HCT116 (cell line): ENCODE measurements at regions not wholly inside any gene's neighbourhood (a gene's known extent, or its start where the extent isn't known, plus 50 kb on each side); places are given as distances from the start of the nearest gene placed in this dataset.

Experiments
- ATAC-seq: fragments of 200-7000 bp; cut with Tn5 transposase; 2 replicates; pipeline ENCODE4 v1.9.1; 2020; ENCODE audit warnings: mild to moderate bottlenecking, moderate library complexity
- BruUV-seq: library from RNA; stranded (reverse); fragments of 400-500 nt; replicated peaks from 2 replicates; lab custom pipeline; 2021; lab: Mats Ljungman, UMichigan
- CTCF ChIA-PET: fragments of 300-600 bp; sonication (Branson Sonifier 250); formaldehyde crosslinking; loops from one replicate; lab custom pipeline; 2021; ENCODE audit warnings: antibody characterized with exemption; lab: Charles Lee
- POLR2A ChIA-PET: fragments of 300-600, 350-600 bp; sonication (Branson Sonifier 250); formaldehyde crosslinking; loops from one replicate; lab custom pipeline; 2021; ENCODE audit warnings: antibody characterized with exemption; lab: Charles Lee
- RAD21 ChIA-PET, 2 experiments: fragments of 300-600 bp; sonication (Branson Sonifier 250); formaldehyde crosslinking; loops; one replicate each; lab custom pipeline; 2023; ENCODE audit warnings: low total read pairs in 2 of 2; ENCODE audit not compliant: uncharacterized antibody in 2 of 2, unreplicated experiment in 2 of 2, low non-redundant PET in 1 of 2; lab: Charles Lee
- DNase-seq: peaks from one replicate; pipeline ENCODE4 v3.0.0-alpha.2; 2010; ENCODE audit warnings: low read depth, low spot score
- H2AFZ ChIP-seq: fragments of 200-600 bp; shearing (Covaris generic), sonication (generic); 2 replicates; pipeline ENCODE4 v1.6.1; 2017; ENCODE audit warnings: low read depth, mixed run types, mixed read lengths, antibody characterized with exemption, low read length; ENCODE audit not compliant: poor library complexity, severe bottlenecking
- H3K27ac ChIP-seq: 2 replicates; pipeline ENCODE4 v1.5.1; 2012; ENCODE audit warnings: low read depth, low read length
- H3K27me3 ChIP-seq: fragments of 200-600 bp; sonication (generic); 2 replicates; pipeline ENCODE4 v1.6.1; 2016; ENCODE audit warnings: mixed run types, low read length, mixed read lengths; ENCODE audit not compliant: insufficient read depth
- H3K36me3 ChIP-seq, 2 experiments: fragments of 200-500 bp in 1 of 2; fragments of 200-600 bp in 1 of 2; sonication (Bioruptor generic) in 1 of 2; sonication (generic) in 1 of 2; 2 replicates each; pipeline versions ENCODE4 v1.5.1 to v1.6.1; 2014 to 2016; ENCODE audit warnings: low read length in 2 of 2, inconsistent platforms in 1 of 2, mixed read lengths in 1 of 2, mixed run types in 1 of 2; ENCODE audit not compliant: insufficient read depth in 2 of 2, control insufficient read depth in 1 of 2
- H3K4me1 ChIP-seq, 2 experiments: fragments of 200-600 bp in 1 of 2; sonication (generic) in 1 of 2; 2 replicates each; pipeline versions ENCODE4 v1.5.1 to v1.6.1; 2012 to 2017; ENCODE audit warnings: low read length in 2 of 2, inconsistent platforms in 1 of 2, mild to moderate bottlenecking in 1 of 2, mixed read lengths in 1 of 2, mixed run types in 1 of 2, moderate library complexity in 1 of 2; ENCODE audit not compliant: insufficient read depth in 2 of 2, control insufficient read depth in 1 of 2
- H3K4me2 ChIP-seq: fragments of 200-600 bp; sonication (generic); 2 replicates; pipeline ENCODE4 v1.6.1; 2017; ENCODE audit warnings: mixed run types, low read length, mixed read lengths
- H3K4me3 ChIP-seq, 2 experiments: fragments of 200-600 bp in 1 of 2; sonication (generic) in 1 of 2; replicated peaks in 1 of 2; 2 replicates each; pipeline ENCODE4 v1.5.1; 2011 to 2016; ENCODE audit warnings: low read length in 2 of 2, control low read depth in 1 of 2, low read depth in 1 of 2, mild to moderate bottlenecking in 1 of 2, mixed read lengths in 1 of 2, mixed run types in 1 of 2
- H3K79me2 ChIP-seq: fragments of 200-600 bp; sonication (generic); 2 replicates; pipeline ENCODE4 v1.6.1; 2017; ENCODE audit warnings: mild to moderate bottlenecking, mixed run types, low read length, moderate library complexity, mixed read lengths; ENCODE audit not compliant: insufficient read depth
- H3K9ac ChIP-seq: fragments of 200-600 bp; sonication (generic); 2 replicates; pipeline ENCODE4 v1.6.1; 2016; ENCODE audit warnings: low read length, mixed read lengths
- H3K9me2 ChIP-seq: fragments of 200-600 bp; sonication (generic), shearing (Covaris generic); 2 replicates; pipeline ENCODE4 v1.6.1; 2017; ENCODE audit warnings: mixed run types, mild to moderate bottlenecking, moderate library complexity; ENCODE audit not compliant: insufficient read depth
- H3K9me3 ChIP-seq, 2 experiments: fragments of 200-500 bp in 1 of 2; fragments of 200-600 bp in 1 of 2; sonication (Bioruptor generic) in 1 of 2; sonication (generic) in 1 of 2; 2 replicates each; pipeline ENCODE4 v1.6.1; 2014 to 2017; ENCODE audit warnings: low read length in 2 of 2, mixed read lengths in 2 of 2, inconsistent platforms in 1 of 2, low read depth in 1 of 2, mild to moderate bottlenecking in 1 of 2, mixed run types in 1 of 2, moderate library complexity in 1 of 2; ENCODE audit not compliant: control insufficient read depth in 1 of 2, insufficient read depth in 1 of 2
- H4K20me1 ChIP-seq: fragments of 200-600 bp; sonication (generic), shearing (Covaris generic); 2 replicates; pipeline ENCODE4 v1.6.1; 2017; ENCODE audit warnings: mixed run types, mild to moderate bottlenecking, moderate library complexity; ENCODE audit not compliant: insufficient read depth
- CEBPB ChIP-seq: IDR thresholded peaks from 2 replicates; pipeline ENCODE4 v1.6.1; 2012; ENCODE audit warnings: low read depth
- CTCF ChIP-seq, 3 experiments: fragments of 200-600 bp in 1 of 3; sonication (generic) in 1 of 3; IDR thresholded peaks in 2 of 3; conservative IDR thresholded peaks in 1 of 3; 2 replicates each; pipeline ENCODE4 v1.5.1; 2012 to 2017; ENCODE audit warnings: low read depth in 2 of 3, low read length in 2 of 3, antibody characterized with exemption in 1 of 3, borderline replicate concordance in 1 of 3, control low read depth in 1 of 3, mild to moderate bottlenecking in 1 of 3, mixed read lengths in 1 of 3, mixed run types in 1 of 3, moderate library complexity in 1 of 3; ENCODE audit not compliant: insufficient read depth in 1 of 3
- EGR1 ChIP-seq: IDR thresholded peaks from 2 replicates; pipeline ENCODE4 v1.6.1; 2012; ENCODE audit warnings: low read depth
- ELF1 ChIP-seq: IDR thresholded peaks from 2 replicates; pipeline ENCODE4 v1.6.1; 2012; ENCODE audit warnings: low read depth, borderline replicate concordance
- EZH2 ChIP-seq: fragments of 200-600 bp; sonication (generic); IDR thresholded peaks from 2 replicates; pipeline ENCODE4 v1.6.1; 2017; ENCODE audit warnings: antibody characterized with exemption, mixed run types
- FOSL1 ChIP-seq: IDR thresholded peaks from 2 replicates; pipeline ENCODE4 v1.6.1; 2012; ENCODE audit warnings: low read depth
- JUND ChIP-seq: IDR thresholded peaks from 2 replicates; pipeline ENCODE4 v1.6.1; 2012
- POLR2A ChIP-seq: IDR thresholded peaks from 2 replicates; pipeline ENCODE4 v1.7.0; 2011; ENCODE audit warnings: borderline replicate concordance; ENCODE audit not compliant: insufficient read depth, insufficient read length; ENCODE audit errors: extremely low read depth
- POLR2AphosphoS5 ChIP-seq: IDR thresholded peaks from 2 replicates; pipeline ENCODE4 v1.6.1; 2011; ENCODE audit warnings: mild to moderate bottlenecking, low read depth, low read length, moderate library complexity
- RAD21 ChIP-seq: IDR thresholded peaks from 2 replicates; pipeline ENCODE4 v1.6.1; 2012; ENCODE audit warnings: low read depth, mild to moderate bottlenecking
- REST ChIP-seq: IDR thresholded peaks from 2 replicates; pipeline ENCODE4 v1.6.1; 2012; ENCODE audit warnings: low read depth
- SIN3A ChIP-seq: IDR thresholded peaks from 2 replicates; pipeline ENCODE4 v1.6.1; 2012; ENCODE audit warnings: low read depth
- SRF ChIP-seq: IDR thresholded peaks from 2 replicates; pipeline ENCODE4 v1.6.1; 2012; ENCODE audit warnings: low read depth
- TCF7L2 ChIP-seq: IDR thresholded peaks from 2 replicates; pipeline ENCODE4 v1.7.0; 2011; ENCODE audit warnings: borderline replicate concordance, inconsistent platforms; ENCODE audit not compliant: insufficient read depth, insufficient read length; ENCODE audit errors: extremely low read depth
- ZBTB33 ChIP-seq: IDR thresholded peaks from 2 replicates; pipeline ENCODE4 v1.6.1; 2011; ENCODE audit warnings: mild to moderate bottlenecking, low read length, moderate library complexity; ENCODE audit not compliant: insufficient replicate concordance; ENCODE audit errors: extremely low read depth
- ZNF274 ChIP-seq: fragments of 200-500 bp; sonication (Bioruptor generic); IDR thresholded peaks from 2 replicates; pipeline ENCODE4 v1.6.1; 2014; ENCODE audit warnings: mild to moderate bottlenecking, low read depth, low read length, inconsistent platforms
- intact Hi-C: fragments of 100-400 bp; cut with micrococcal nuclease; formaldehyde crosslinking; loops from 2 replicates; pipeline ENCODE4 v1.10.0; 2022
- TF ChIP-seq, protein P1 (sequence below): IDR thresholded peaks from 2 replicates; pipeline ENCODE4 v1.6.1; 2012

DNA sequence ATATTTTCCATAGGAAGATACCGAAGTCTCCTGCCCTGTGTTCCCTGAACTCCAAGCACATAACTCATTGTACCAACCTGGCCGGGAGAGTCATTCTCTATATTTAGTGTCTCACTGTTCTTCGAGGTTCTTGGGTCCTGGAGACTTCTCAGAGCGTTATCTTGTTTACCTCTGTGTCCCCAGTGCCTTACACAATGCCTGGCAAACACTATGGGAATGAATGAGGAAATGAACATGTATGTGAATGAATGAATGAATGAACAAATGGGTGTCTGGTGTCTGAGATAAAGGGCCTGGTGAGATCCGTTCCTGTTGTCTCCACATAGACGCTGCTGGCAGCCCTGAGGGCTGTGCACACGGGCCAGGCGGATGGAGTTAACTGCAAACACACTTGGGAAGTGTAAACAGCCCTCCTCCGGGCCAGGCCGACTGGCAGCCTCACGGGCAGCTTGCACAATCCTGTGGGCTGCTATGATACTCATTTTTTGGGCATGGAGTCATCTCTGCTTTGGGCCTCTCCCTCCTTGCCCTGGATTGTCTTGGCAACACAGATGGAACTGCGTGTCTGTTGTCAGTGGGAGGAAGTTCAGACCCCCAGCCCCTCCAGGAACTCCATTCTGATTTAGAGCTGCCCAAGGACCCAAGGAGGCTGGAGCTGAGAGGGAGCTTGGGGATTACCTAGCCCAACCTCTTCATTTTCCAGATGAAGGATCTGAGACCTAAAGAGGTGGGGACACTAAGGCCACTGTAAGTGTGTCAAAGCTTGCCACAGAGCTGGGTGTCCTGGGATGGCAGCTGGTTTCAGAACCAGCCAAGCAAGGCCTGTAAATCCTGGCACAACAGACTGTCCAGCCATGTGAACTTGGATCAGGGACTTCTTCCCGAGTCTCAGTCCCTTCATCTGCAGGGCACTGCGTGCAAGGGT is 124.4 kb downstream of the INHBB start:
- ChIA-PET POLR2A (no interaction called here), CTCF (no interaction called here), RAD21 (no interaction called here)
- no peaks in the 10 kb centered on the region for H3K9me3 ChIP-seq
- BruUV-seq: no TSS peak
- H3K36me3 ChIP-seq: no peaks in the 10 kb centered on the region
- intact Hi-C loops: no loop called here
- H3K4me2 ChIP-seq: no peak overlapping the region
- no peaks in the 10 kb centered on the region for H4K20me1 ChIP-seq
- DNase-seq: no peak
- H3K27ac ChIP-seq: no peak overlapping the region
- no peak overlapping the region for H2AFZ ChIP-seq
- H3K4me1 ChIP-seq: no peaks in the 10 kb centered on the region
- no peak overlapping the region for H3K9ac ChIP-seq
- no peak overlapping the region for H3K4me3 ChIP-seq
- no peaks in the 10 kb centered on the region for H3K79me2 ChIP-seq
- H3K27me3 ChIP-seq: no peaks in the 10 kb centered on the region
- H3K9me2 ChIP-seq: no peaks in the 10 kb centered on the region
- TF ChIP-seq REST (no peak), POLR2A (no peak), ZBTB33 (no peak), EGR1 (no peak), ELF1 (no peak), ZNF274 (no peak), CTCF (IDR thresholded peaks at IDR 0.05 in 2 of 3, conservative IDR thresholded peaks at IDR 0.05 in 1 of 3; ENCODE audit: borderline replicate concordance in 1 of 3, insufficient read depth in 1 of 3, low read depth in 2 of 3, low read length in 2 of 3) (no peak), SRF (no peak), CEBPB (no peak), TCF7L2 (no peak), POLR2AphosphoS5 (no peak), JUND (no peak), FOSL1 (no peak), EZH2 (no peak), SIN3A (no peak), RAD21 (no peak)
- TF ChIP-seq, protein P1, sequence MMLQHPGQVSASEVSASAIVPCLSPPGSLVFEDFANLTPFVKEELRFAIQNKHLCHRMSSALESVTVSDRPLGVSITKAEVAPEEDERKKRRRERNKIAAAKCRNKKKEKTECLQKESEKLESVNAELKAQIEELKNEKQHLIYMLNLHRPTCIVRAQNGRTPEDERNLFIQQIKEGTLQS: no peak
- TF ChIP-seq, all 23 proteins: peak for 0
- no peak for ATAC-seq
